Activated CD4-positive, CD25-positive, alpha-beta regulatory T cell treated with anti-CD3 and anti-CD28 coated beads, Interleukin-2, amount 50 U/mL, for 16 hours (primary cell): ENCODE measurements at regions not wholly inside any gene's neighbourhood (a gene's known extent, or its start where the extent isn't known, plus 50 kb on each side); places are given as distances from the start of the nearest gene placed in this dataset.
A peak's percentile ranks its signal among the peaks of the same experiment; 100 is the strongest.

Experiments used
- DNase-seq: peaks from one replicate; pipeline ENCODE4 v3.0.0-alpha.2; 2020; ENCODE audit warnings: low read depth, low spot score

GRCh38 chr3:70564552-70564951, 252.1 kb upstream of the MDFIC2 start:
- DNase-seq: no peak

- no peak for DNase-seq
Observed at GRCh38 chr3:70561796-70562195, 249.4 kb upstream of the MDFIC2 start.

GRCh38 chr3:70558956-70559355, 246.5 kb upstream of the MDFIC2 start:
- DNase-seq: no peak

- no peak for DNase-seq
Observed at GRCh38 chr3:70557976-70558375, 245.5 kb upstream of the MDFIC2 start.

- DNase-seq: no peak
Observed at GRCh38 chr3:70556056-70556455, 243.6 kb upstream of the MDFIC2 start.

GRCh38 chr3:70554170-70554569, 241.7 kb upstream of the MDFIC2 start:
- DNase-seq: no peak

GRCh38 chr3:70550723-70551319, 238.4 kb upstream of the MDFIC2 start:
- DNase-seq: peak; percentile 34

GRCh38 chr3:70546679-70547078, 234.2 kb upstream of the MDFIC2 start:
- no peak for DNase-seq

- no peak for DNase-seq
Observed at GRCh38 chr3:70543493-70543892, 231.1 kb upstream of the MDFIC2 start.

- no peak for DNase-seq
Observed at GRCh38 chr3:70539908-70540307, 227.5 kb upstream of the MDFIC2 start.

GRCh38 chr3:70532806-70533205, 220.4 kb upstream of the MDFIC2 start:
- DNase-seq: no peak

- no peak for DNase-seq
Observed at GRCh38 chr3:70531838-70532489, 219.5 kb upstream of the MDFIC2 start.

GRCh38 chr3:70531063-70531657, 218.7 kb upstream of the MDFIC2 start:
- DNase-seq: no peak

GRCh38 chr3:70530626-70531025, 218.2 kb upstream of the MDFIC2 start:
- DNase-seq: no peak

GRCh38 chr3:70527026-70527425, 214.6 kb upstream of the MDFIC2 start:
- no peak for DNase-seq

GRCh38 chr3:70519913-70520659, 207.6 kb upstream of the MDFIC2 start:
- no peak for DNase-seq

- DNase-seq: no peak
Observed at GRCh38 chr3:70519026-70519425, 206.6 kb upstream of the MDFIC2 start.

- DNase-seq: no peak
Observed at GRCh38 chr3:70518356-70518755, 205.9 kb upstream of the MDFIC2 start.

GRCh38 chr3:70517124-70517890, 204.9 kb upstream of the MDFIC2 start:
- DNase-seq: no peak

GRCh38 chr3:70516076-70516475, 203.6 kb upstream of the MDFIC2 start:
- no peak for DNase-seq

- no peak for DNase-seq
Observed at GRCh38 chr3:70507486-70507885, 195.0 kb upstream of the MDFIC2 start.

- no peak for DNase-seq
Observed at GRCh38 chr3:70506775-70507174, 194.3 kb upstream of the MDFIC2 start.
